Neuronal stem cell (in vitro differentiated cells): ENCODE measurements at regions not wholly inside any gene's neighbourhood (a gene's known extent, or its start where the extent isn't known, plus 50 kb on each side); places are given as distances from the start of the nearest gene placed in this dataset.

Experiments used
- DNase-seq: peaks from one replicate; pipeline ENCODE4 v3.0.0-alpha.2; 2013; ENCODE audit warnings: low spot score
- H2AFZ ChIP-seq: one replicate; pipeline ENCODE4 v1.6.1; 2013; ENCODE audit warnings: mild to moderate bottlenecking, low read length, inconsistent platforms
- H2AK5ac ChIP-seq: 2 replicates; pipeline ENCODE4 v1.6.1; 2013; ENCODE audit warnings: low read depth, mild to moderate bottlenecking, inconsistent platforms, low read length, moderate library complexity, mixed read lengths
- H2BK120ac ChIP-seq: 2 replicates; pipeline ENCODE4 v1.6.1; 2013; ENCODE audit warnings: low read depth, mild to moderate bottlenecking, inconsistent platforms, low read length, moderate library complexity, mixed read lengths
- H2BK12ac ChIP-seq: one replicate; pipeline ENCODE4 v1.6.1; 2013; ENCODE audit warnings: low read length, inconsistent platforms
- H2BK15ac ChIP-seq: 2 replicates; pipeline ENCODE4 v1.6.1; 2013; ENCODE audit warnings: mild to moderate bottlenecking, low read length, inconsistent platforms, mixed read lengths
- H2BK5ac ChIP-seq: one replicate; pipeline ENCODE4 v1.6.1; 2013; ENCODE audit warnings: inconsistent platforms, mild to moderate bottlenecking, low read length, moderate library complexity
- H3K14ac ChIP-seq: one replicate; pipeline ENCODE4 v1.6.1; 2013; ENCODE audit warnings: low read length, inconsistent platforms
- H3K18ac ChIP-seq: 2 replicates; pipeline ENCODE4 v1.6.1; 2013; ENCODE audit warnings: low read length, inconsistent platforms
- H3K23ac ChIP-seq: 2 replicates; pipeline ENCODE4 v1.6.1; 2013; ENCODE audit warnings: low read depth, mild to moderate bottlenecking, mixed read lengths, low read length, inconsistent platforms; ENCODE audit not compliant: poor library complexity
- H3K27ac ChIP-seq: replicated peaks from 3 replicates; pipeline ENCODE4 v1.5.1; 2013; ENCODE audit warnings: low read length, inconsistent platforms
- H3K27me3 ChIP-seq, 3 experiments: 2 replicates each; pipeline ENCODE4 v1.6.1; 2013; ENCODE audit warnings: low read length in 3 of 3, mild to moderate bottlenecking in 2 of 3, inconsistent platforms in 1 of 3, low read depth in 1 of 3, mixed read lengths in 1 of 3, moderate library complexity in 1 of 3; ENCODE audit not compliant: control insufficient read depth in 3 of 3, insufficient read depth in 3 of 3
- H3K36me3 ChIP-seq, 2 donors: replicated peaks in 1 of 2; 2 replicates each; pipeline ENCODE4 v1.6.1; 2013; ENCODE audit warnings: low read length in 2 of 2; ENCODE audit not compliant: control insufficient read depth in 2 of 2, insufficient read depth in 2 of 2
- H3K4ac ChIP-seq: 2 replicates; pipeline ENCODE4 v1.6.1; 2013; ENCODE audit warnings: inconsistent platforms, mild to moderate bottlenecking, low read length, moderate library complexity
- H3K4me1 ChIP-seq, 2 donors: 1 replicate in 1 of 2; 2 replicates in 1 of 2; pipeline ENCODE4 v1.6.1; 2013; ENCODE audit warnings: low read length in 2 of 2, low read depth in 1 of 2; ENCODE audit not compliant: control insufficient read depth in 2 of 2, insufficient read depth in 1 of 2
- H3K4me2 ChIP-seq: one replicate; pipeline ENCODE4 v1.6.1; 2013; ENCODE audit warnings: mild to moderate bottlenecking, low read length, inconsistent platforms; ENCODE audit not compliant: insufficient read depth, poor library complexity, severe bottlenecking
- H3K4me3 ChIP-seq, 2 donors: 2 replicates each; pipeline ENCODE4 v1.5.1; 2013; ENCODE audit warnings: low read length in 2 of 2, mild to moderate bottlenecking in 2 of 2, inconsistent platforms in 1 of 2, moderate library complexity in 1 of 2
- H3K79me1 ChIP-seq: one replicate; pipeline ENCODE4 v1.6.1; 2013; ENCODE audit warnings: low read depth, mild to moderate bottlenecking, inconsistent platforms, low read length, moderate library complexity
- H3K9ac ChIP-seq: one replicate; pipeline ENCODE4 v1.6.1; 2013; ENCODE audit warnings: mild to moderate bottlenecking, low read depth, low read length, inconsistent platforms; ENCODE audit not compliant: poor library complexity
- H3K9me3 ChIP-seq, 2 donors: replicated peaks in 1 of 2; 2 replicates each; pipeline versions ENCODE3 to v1.6.1; 2013; ENCODE audit warnings: low read length in 2 of 2, mild to moderate bottlenecking in 2 of 2, inconsistent platforms in 1 of 2, low read depth in 1 of 2, mixed read lengths in 1 of 2, moderate library complexity in 1 of 2; ENCODE audit not compliant: control insufficient read depth in 2 of 2, insufficient read depth in 1 of 2
- H4K8ac ChIP-seq: one replicate; pipeline ENCODE4 v1.6.1; 2013; ENCODE audit warnings: low read depth, mild to moderate bottlenecking, inconsistent platforms, low read length, moderate library complexity
- H4K91ac ChIP-seq: one replicate; pipeline ENCODE4 v1.6.1; 2013; ENCODE audit warnings: low read length, low read depth, mild to moderate bottlenecking, inconsistent platforms; ENCODE audit not compliant: poor library complexity
- WGBS, 2 donors: extraction: QIAGEN DNeasy Blood & Tissue Kit; methylation state at CpG; one replicate each; pipeline ENCODE4 v1.1.7; 2013; ENCODE audit warnings: missing lambda C conversion rate in 2 of 2, mixed read lengths in 1 of 2; ENCODE audit not compliant: insufficient read length in 2 of 2, insufficient replicate concordance in 1 of 2; ENCODE audit errors: extremely low coverage in 2 of 2; 5-methylcytosine and 5-hydroxymethylcytosine counted together

DNA sequence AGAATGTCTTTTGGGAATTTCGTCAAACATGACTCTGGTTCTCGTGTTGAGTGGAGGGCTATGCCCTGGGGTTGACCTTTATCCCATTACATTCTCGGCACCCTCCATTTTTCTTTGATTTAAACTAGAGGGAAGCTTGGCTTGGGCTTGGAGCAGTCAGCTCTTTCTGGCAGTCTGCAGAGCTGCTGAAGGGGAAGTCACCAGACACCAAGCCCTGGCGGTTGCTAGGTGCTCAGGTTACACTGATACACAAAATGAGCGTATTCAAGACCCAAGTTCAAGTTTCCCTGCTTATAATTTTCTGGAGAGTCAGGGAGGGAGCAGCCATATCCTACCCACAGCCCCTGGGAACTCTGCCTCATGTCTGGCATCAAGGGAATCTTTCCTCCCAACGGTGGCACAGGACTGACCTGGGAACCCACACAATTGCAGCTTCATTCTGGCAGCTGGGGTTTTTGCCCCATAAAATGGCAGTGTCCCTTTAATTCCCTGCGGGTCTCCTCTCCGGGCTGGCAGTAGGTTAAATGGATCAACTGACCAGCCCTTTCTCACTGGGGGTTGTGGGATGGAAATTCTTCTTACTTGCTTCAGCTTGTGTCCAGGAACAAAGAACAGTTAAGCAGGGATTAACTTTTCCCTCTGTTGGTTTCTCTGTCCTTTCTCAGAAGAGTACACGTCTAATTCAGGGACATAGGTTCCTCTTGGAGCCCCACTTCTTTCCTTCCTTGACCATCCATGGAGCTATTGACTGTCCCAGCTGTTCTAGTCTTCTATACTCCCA is 110.0 kb upstream of the DLG1 start:
- Histone ChIP-seq H3K4me1 (peaks cover 0 to 9% of the 10 kb centered on the region in 2 donors), H3K36me3 (no peaks in the 10 kb centered on the region), H3K27ac (peak overlapping the region; percentile 32), H3K27me3 (no peaks in the 10 kb centered on the region), H3K23ac (no peak overlapping the region), H3K9ac (no peak overlapping the region), H4K8ac (no peak overlapping the region), H3K9me3 (peaks cover 5% of the 10 kb centered on the region in 2 donors), H3K14ac (no peak overlapping the region), H3K4me3 (no peak overlapping the region), H3K4me2 (no peak overlapping the region), H4K91ac (no peak overlapping the region), H2BK120ac (no peak overlapping the region), H3K4ac (no peak overlapping the region), H2BK5ac (no peak overlapping the region), H2AFZ (no peak overlapping the region), H2BK15ac (no peak overlapping the region), H3K18ac (no peak overlapping the region), H3K79me1 (no peaks in the 10 kb centered on the region), H2BK12ac (no peak overlapping the region), H2AK5ac (no peak overlapping the region)
- DNase-seq: no peak
- no CpG with 5 or more reads among the region's 9 CpGs for WGBS, 2 donors

- Histone ChIP-seq H3K9ac (no peak overlapping the region), H3K18ac (no peak overlapping the region), H3K36me3 (no peaks in the 10 kb centered on the region), H4K8ac (no peak overlapping the region), H3K27me3 (no peaks in the 10 kb centered on the region), H2BK120ac (no peak overlapping the region), H2AK5ac (peak overlapping the region; percentile 93), H3K23ac (no peak overlapping the region), H2BK15ac (no peak overlapping the region), H2BK12ac (peak overlapping the region; percentile 4), H3K79me1 (no peaks in the 10 kb centered on the region), H4K91ac (no peak overlapping the region), H3K4me1 (peaks cover 0 to 9% of the 10 kb centered on the region in 2 donors), H2AFZ (no peak overlapping the region), H2BK5ac (no peak overlapping the region), H3K4me3 (no peak overlapping the region), H3K27ac (no peak overlapping the region), H3K4me2 (no peak overlapping the region), H3K14ac (no peak overlapping the region), H3K4ac (no peak overlapping the region), H3K9me3 (peaks cover 5% of the 10 kb centered on the region in 2 donors)
- WGBS, 2 donors: no CpG with 5 or more reads among the region's 3 CpGs
- no peak for DNase-seq
These were observed 109.1 kb upstream of the DLG1 start for GRCh38 chr3:197407526-197407925.

GRCh38 chr3:197407053-197407452 is 108.6 kb upstream of the DLG1 start:
- Histone ChIP-seq H2AFZ (no peak overlapping the region), H3K14ac (no peak overlapping the region), H3K4me2 (no peak overlapping the region), H2BK5ac (no peak overlapping the region), H3K18ac (peak overlapping the region; percentile 85), H4K91ac (no peak overlapping the region), H3K23ac (peak overlapping the region; percentile 39), H2AK5ac (peak overlapping the region; percentile 93), H2BK120ac (no peak overlapping the region), H2BK15ac (peak overlapping the region; percentile 95), H3K4ac (no peak overlapping the region), H3K4me3 (no peak overlapping the region), H2BK12ac (peak overlapping the region; percentile 88), H3K9me3 (peaks cover 5% of the 10 kb centered on the region in 2 donors), H3K36me3 (no peaks in the 10 kb centered on the region), H3K79me1 (no peaks in the 10 kb centered on the region), H3K4me1 (peaks cover 0 to 9% of the 10 kb centered on the region in 2 donors), H3K27ac (no peak overlapping the region), H3K9ac (peak overlapping the region; percentile 3), H3K27me3 (no peaks in the 10 kb centered on the region), H4K8ac (no peak overlapping the region)
- no CpG with 5 or more reads among the region's 15 CpGs for WGBS, 2 donors
- DNase-seq: no peak

- no peaks in the 10 kb centered on the region for H3K36me3 ChIP-seq
- peak overlapping the region; percentile 70 for H2BK15ac ChIP-seq
- no peak overlapping the region for H2BK5ac ChIP-seq
- H3K9ac ChIP-seq: no peak overlapping the region
- H2BK12ac ChIP-seq: no peak overlapping the region
- H3K4me3 ChIP-seq: no peak overlapping the region
- H3K9me3 ChIP-seq: peaks cover 5% of the 10 kb centered on the region in 2 donors
- no peak overlapping the region for H4K8ac ChIP-seq
- H3K79me1 ChIP-seq: no peaks in the 10 kb centered on the region
- WGBS, 2 donors: no CpG with 5 or more reads among the region's 7 CpGs
- DNase-seq: no peak
- no peak overlapping the region for H3K27ac ChIP-seq
- H3K4ac ChIP-seq: no peak overlapping the region
- H3K4me2 ChIP-seq: no peak overlapping the region
- peaks cover 0 to 9% of the 10 kb centered on the region in 2 donors for H3K4me1 ChIP-seq
- no peak overlapping the region for H2AFZ ChIP-seq
- H3K23ac ChIP-seq: no peak overlapping the region
- peak overlapping the region; percentile 91 for H2AK5ac ChIP-seq
- H2BK120ac ChIP-seq: no peak overlapping the region
- no peaks in the 10 kb centered on the region for H3K27me3 ChIP-seq
- peak overlapping the region; percentile 81 for H3K18ac ChIP-seq
- H4K91ac ChIP-seq: no peak overlapping the region
- H3K14ac ChIP-seq: no peak overlapping the region
These were observed 107.9 kb upstream of the DLG1 start for GRCh38 chr3:197406266-197406665.
